Colon (tissue), 2 donors: ENCODE measurements at regions not wholly inside any gene's neighbourhood (a gene's known extent, or its start where the extent isn't known, plus 50 kb on each side); places are given as distances from the start of the nearest gene placed in this dataset.
"Not testable (repeated sequence)": the region's sequence is repeated elsewhere in the genome, so short reads cannot be mapped to it uniquely, and the experiment has no call there.

ENCODE experiments used
- FAIRE-seq: peaks from 2 replicates; lab custom pipeline; 2012; peaks lifted over from hg19 to GRCh38; lab: Jason Lieb, UNC
- donor health status: control.
- donor health status: control.

GRCh38 chr3:177338697-177339219 lies 141.5 kb upstream of the TBL1XR1 start:
- FAIRE-seq: no peak

GRCh38 chr3:177339220-177339703 lies 142.0 kb upstream of the TBL1XR1 start:
- not testable (repeated sequence) for FAIRE-seq

- FAIRE-seq: no peak
Measured at GRCh38 chr3:177340243-177340830, 143.1 kb upstream of the TBL1XR1 start.

GRCh38 chr3:177341736-177342419 lies 144.6 kb upstream of the TBL1XR1 start:
- no peak for FAIRE-seq

GRCh38 chr3:177343122-177343625 lies 145.9 kb upstream of the TBL1XR1 start:
- FAIRE-seq: no peak

- peak; percentile 85 for FAIRE-seq
Measured at GRCh38 chr3:177345049-177345972, 148.0 kb upstream of the TBL1XR1 start.

- no peak for FAIRE-seq
Measured at GRCh38 chr3:177345973-177346503, 148.8 kb upstream of the TBL1XR1 start.

- no peak for FAIRE-seq
Measured at GRCh38 chr3:177346878-177347277, 149.6 kb upstream of the TBL1XR1 start.

- no peak for FAIRE-seq
Measured at GRCh38 chr3:177347611-177348010, 150.3 kb upstream of the TBL1XR1 start.

- no peak for FAIRE-seq
Measured at GRCh38 chr3:177348974-177349373, 151.7 kb upstream of the TBL1XR1 start.

GRCh38 chr3:177349384-177349783 lies 152.1 kb upstream of the TBL1XR1 start:
- FAIRE-seq: no peak

GRCh38 chr3:177350121-177350520 lies 152.8 kb upstream of the TBL1XR1 start:
- no peak for FAIRE-seq

GRCh38 chr3:177351206-177351605 lies 153.9 kb upstream of the TBL1XR1 start:
- no peak for FAIRE-seq

GRCh38 chr3:177351757-177352158 lies 154.5 kb upstream of the TBL1XR1 start:
- FAIRE-seq: no peak

GRCh38 chr3:177352424-177352823 lies 155.1 kb upstream of the TBL1XR1 start:
- FAIRE-seq: no peak

- FAIRE-seq: no peak
Measured at GRCh38 chr3:177353140-177353539, 155.9 kb upstream of the TBL1XR1 start.

- FAIRE-seq: not testable (repeated sequence)
Measured at GRCh38 chr3:177353879-177354278, 156.6 kb upstream of the TBL1XR1 start.

GRCh38 chr3:177354466-177354865 lies 157.2 kb upstream of the TBL1XR1 start:
- FAIRE-seq: no peak

- no peak for FAIRE-seq
Measured at GRCh38 chr3:177356113-177356512, 158.8 kb upstream of the TBL1XR1 start.

- FAIRE-seq: no peak
Measured at GRCh38 chr3:177356952-177357351, 159.7 kb upstream of the TBL1XR1 start.

GRCh38 chr3:177357352-177358090 lies 160.2 kb upstream of the TBL1XR1 start:
- FAIRE-seq: no peak
